H9 (cell line): ENCODE measurements at regions not wholly inside any gene's neighbourhood (a gene's known extent, or its start where the extent isn't known, plus 50 kb on each side); places are given as distances from the start of the nearest gene placed in this dataset.

Source experiments
- DNase-seq: peaks from one replicate; pipeline ENCODE4 v3.0.0-alpha.2; 2017
- H2AFZ ChIP-seq: one replicate; pipeline ENCODE4 v1.6.1; 2013; ENCODE audit warnings: mild to moderate bottlenecking, low read length, control low read depth, moderate library complexity
- H2AK5ac ChIP-seq: 2 replicates; pipeline ENCODE4 v1.6.1; 2013; ENCODE audit warnings: low read length, control low read depth, mixed read lengths; ENCODE audit not compliant: insufficient read length
- H2BK120ac ChIP-seq: one replicate; pipeline ENCODE4 v1.6.1; 2013; ENCODE audit warnings: low read depth, mild to moderate bottlenecking, low read length, control low read depth, inconsistent platforms; ENCODE audit not compliant: poor library complexity, severe bottlenecking
- H2BK12ac ChIP-seq: 2 replicates; pipeline ENCODE4 v1.6.1; 2013; ENCODE audit warnings: low read length, control low read depth, mixed read lengths, low read depth; ENCODE audit not compliant: insufficient read length
- H2BK15ac ChIP-seq: 2 replicates; pipeline ENCODE4 v1.6.1; 2013; ENCODE audit warnings: low read depth, low read length, control low read depth
- H2BK20ac ChIP-seq: one replicate; pipeline ENCODE4 v1.6.1; 2013; ENCODE audit warnings: low read depth, mild to moderate bottlenecking, low read length, control low read depth, inconsistent platforms; ENCODE audit not compliant: poor library complexity, severe bottlenecking
- H2BK5ac ChIP-seq: 2 replicates; pipeline ENCODE4 v1.6.1; 2013; ENCODE audit warnings: low read length, control low read depth, mixed read lengths; ENCODE audit not compliant: insufficient read length
- H3K14ac ChIP-seq: 2 replicates; pipeline ENCODE4 v1.6.1; 2013; ENCODE audit warnings: low read length, control low read depth; ENCODE audit not compliant: insufficient read depth
- H3K18ac ChIP-seq: 2 replicates; pipeline ENCODE4 v1.6.1; 2013; ENCODE audit warnings: low read depth, mild to moderate bottlenecking, mixed read lengths, low read length, control low read depth; ENCODE audit not compliant: insufficient read length
- H3K23ac ChIP-seq: 2 replicates; pipeline ENCODE4 v1.6.1; 2013; ENCODE audit warnings: low read length, control low read depth, mixed read lengths, low read depth; ENCODE audit not compliant: insufficient read length
- H3K23me2 ChIP-seq: 2 replicates; pipeline ENCODE4 v1.6.1; 2013; ENCODE audit warnings: low read depth, mild to moderate bottlenecking, mixed read lengths, low read length, control low read depth; ENCODE audit not compliant: insufficient read length, poor library complexity, severe bottlenecking
- H3K27ac ChIP-seq: 2 replicates; pipeline ENCODE4 v1.5.1; 2013; ENCODE audit warnings: low read length, control low read depth, mixed read lengths, low read depth; ENCODE audit not compliant: insufficient read length
- H3K27me3 ChIP-seq: 2 replicates; pipeline ENCODE4 v1.6.1; 2013; ENCODE audit warnings: low read length, control low read depth, inconsistent platforms; ENCODE audit not compliant: insufficient read depth
- H3K4ac ChIP-seq: 2 replicates; pipeline ENCODE4 v1.6.1; 2013; ENCODE audit warnings: low read depth, mild to moderate bottlenecking, control low read depth, inconsistent platforms, low read length, moderate library complexity
- H3K4me1 ChIP-seq: 2 replicates; pipeline ENCODE4 v1.6.1; 2013; ENCODE audit warnings: low read length, control low read depth, inconsistent platforms; ENCODE audit not compliant: insufficient read depth
- H3K4me2 ChIP-seq: 2 replicates; pipeline ENCODE4 v1.6.1; 2013; ENCODE audit warnings: low read length, control low read depth, mixed read lengths; ENCODE audit not compliant: insufficient read length, insufficient read depth
- H3K56ac ChIP-seq: 2 replicates; pipeline ENCODE4 v1.6.1; 2013; ENCODE audit warnings: low read depth, mild to moderate bottlenecking, mixed read lengths, low read length, control low read depth; ENCODE audit not compliant: insufficient read length
- H3K79me1 ChIP-seq: 2 replicates; pipeline ENCODE4 v1.6.1; 2013; ENCODE audit warnings: low read depth, mild to moderate bottlenecking, moderate library complexity, low read length, control low read depth, inconsistent platforms; ENCODE audit not compliant: insufficient read depth, poor library complexity, severe bottlenecking
- H3K79me2 ChIP-seq: 2 replicates; pipeline ENCODE4 v1.6.1; 2013; ENCODE audit warnings: low read length, control low read depth, inconsistent platforms; ENCODE audit not compliant: insufficient read depth
- H3K9ac ChIP-seq: 2 replicates; pipeline ENCODE4 v1.6.1; 2013; ENCODE audit warnings: low read length, control low read depth, mixed read lengths; ENCODE audit not compliant: insufficient read length; ENCODE audit errors: extremely low read depth
- H3K9me3 ChIP-seq: one replicate; pipeline ENCODE4 v1.6.1; 2013; ENCODE audit warnings: low read depth, low read length, inconsistent platforms; ENCODE audit not compliant: control insufficient read depth
- H3T11ph ChIP-seq: one replicate; pipeline ENCODE4 v1.6.1; 2013; ENCODE audit warnings: mild to moderate bottlenecking, low read length, control low read depth, inconsistent platforms
- H4K20me1 ChIP-seq: one replicate; pipeline ENCODE4 v1.6.1; 2013; ENCODE audit not compliant: control insufficient read depth, insufficient read length, insufficient read depth
- H4K5ac ChIP-seq: 2 replicates; pipeline ENCODE4 v1.6.1; 2013; ENCODE audit warnings: low read depth, mild to moderate bottlenecking, mixed read lengths, low read length, control low read depth; ENCODE audit not compliant: insufficient read length
- H4K8ac ChIP-seq: replicated peaks from 2 replicates; pipeline ENCODE4 v1.6.1; 2013; ENCODE audit warnings: low read length, control low read depth, mixed read lengths, low read depth; ENCODE audit not compliant: insufficient read length
- H4K91ac ChIP-seq: 2 replicates; pipeline ENCODE4 v1.6.1; 2013; ENCODE audit warnings: low read depth, mild to moderate bottlenecking, moderate library complexity, mixed read lengths, low read length, control low read depth; ENCODE audit not compliant: insufficient read length
- H3K27ac Mint-ChIP-seq, 3 experiments: 2 replicates in 2 of 3; 3 replicates in 1 of 3; pipeline ENCODE4 v1.8.0; 2020 to 2021; ENCODE audit warnings: mixed read lengths in 3 of 3, mild to moderate bottlenecking in 1 of 3, moderate library complexity in 1 of 3
- H3K27me3 Mint-ChIP-seq: 2 replicates; pipeline ENCODE4 v1.8.0; 2021; ENCODE audit warnings: low read depth, mild to moderate bottlenecking, moderate library complexity, mixed read lengths
- H3K36me3 Mint-ChIP-seq, 3 experiments: 2 replicates in 2 of 3; 3 replicates in 1 of 3; pipeline ENCODE4 v1.8.0; 2020 to 2021; ENCODE audit warnings: low read depth in 3 of 3, mixed read lengths in 3 of 3; ENCODE audit not compliant: insufficient read depth in 1 of 3
- H3K4me1 Mint-ChIP-seq, 2 experiments: 2 replicates each; pipeline ENCODE4 v1.8.0; 2020; ENCODE audit warnings: mixed read lengths in 2 of 2
- H3K4me3 Mint-ChIP-seq, 2 experiments: 2 replicates in 1 of 2; 3 replicates in 1 of 2; pipeline ENCODE4 v1.8.0; 2020 to 2021; ENCODE audit warnings: mild to moderate bottlenecking in 2 of 2, mixed read lengths in 2 of 2, moderate library complexity in 1 of 2
- H3K9me3 Mint-ChIP-seq, 2 experiments: 2 replicates in 1 of 2; 3 replicates in 1 of 2; pipeline ENCODE4 v1.8.0; 2020; ENCODE audit warnings: mild to moderate bottlenecking in 2 of 2, mixed read lengths in 2 of 2, moderate library complexity in 1 of 2
- WGBS: extraction: QIAGEN DNeasy Blood & Tissue Kit; methylation state at CpG from one replicate; pipeline ENCODE4 v1.1.7; 2013; ENCODE audit warnings: missing lambda C conversion rate, low lambda C conversion rate, mixed read lengths; ENCODE audit not compliant: insufficient read length; ENCODE audit errors: extremely low coverage; 5-methylcytosine and 5-hydroxymethylcytosine counted together
- TF ChIP-seq, protein P1 (sequence below): fragments of 200-600 bp; sonication (generic); conservative IDR thresholded peaks from 3 replicates; pipeline ENCODE4 v1.8.0; 2021; ENCODE audit warnings: antibody characterized with exemption, mild to moderate bottlenecking

DNA sequence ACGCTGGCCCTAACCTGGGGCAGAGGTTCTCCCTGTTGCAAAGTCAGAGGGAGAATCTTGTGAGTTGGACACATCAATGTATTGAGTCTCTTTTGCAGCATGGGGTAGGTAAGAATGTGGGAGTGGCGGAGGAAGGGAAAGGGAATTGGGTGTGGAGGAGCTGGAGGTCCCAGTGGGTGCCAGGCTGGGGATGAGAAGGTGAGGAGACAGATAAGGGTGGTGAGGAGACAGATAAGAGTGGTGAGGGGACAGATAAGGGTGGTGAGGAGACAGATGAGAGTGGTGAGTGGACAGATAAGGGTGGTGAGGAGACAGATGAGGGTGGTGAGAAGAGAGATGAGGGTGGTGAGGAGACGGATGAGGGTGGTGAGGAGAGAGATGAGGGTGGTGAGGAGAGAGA is 72.9 kb upstream of the SFSWAP start:
- no peak overlapping the region for H3K27ac ChIP-seq
- DNase-seq, result no peak
- H3K14ac ChIP-seq, result no peak overlapping the region; the same call in 1 of the 2 replicates
- no peaks in the 10 kb centered on the region; the same call in 1 of the 2 replicates for H3K4me1 ChIP-seq
- H2BK15ac ChIP-seq, result no peak overlapping the region
- peaks cover 11% of the 10 kb centered on the region for H3K27me3 Mint-ChIP-seq
- H3K27me3 ChIP-seq, result no peaks in the 10 kb centered on the region
- no peak overlapping the region for H3K9ac ChIP-seq
- H2AK5ac ChIP-seq, result no peak overlapping the region
- H2BK5ac ChIP-seq, result no peak overlapping the region
- no peak overlapping the region for H2AFZ ChIP-seq
- no peak overlapping the region for H3K4me3 Mint-ChIP-seq
- H2BK20ac ChIP-seq, result no peak overlapping the region
- H4K5ac ChIP-seq, result no peak overlapping the region
- TF ChIP-seq, protein P1, sequence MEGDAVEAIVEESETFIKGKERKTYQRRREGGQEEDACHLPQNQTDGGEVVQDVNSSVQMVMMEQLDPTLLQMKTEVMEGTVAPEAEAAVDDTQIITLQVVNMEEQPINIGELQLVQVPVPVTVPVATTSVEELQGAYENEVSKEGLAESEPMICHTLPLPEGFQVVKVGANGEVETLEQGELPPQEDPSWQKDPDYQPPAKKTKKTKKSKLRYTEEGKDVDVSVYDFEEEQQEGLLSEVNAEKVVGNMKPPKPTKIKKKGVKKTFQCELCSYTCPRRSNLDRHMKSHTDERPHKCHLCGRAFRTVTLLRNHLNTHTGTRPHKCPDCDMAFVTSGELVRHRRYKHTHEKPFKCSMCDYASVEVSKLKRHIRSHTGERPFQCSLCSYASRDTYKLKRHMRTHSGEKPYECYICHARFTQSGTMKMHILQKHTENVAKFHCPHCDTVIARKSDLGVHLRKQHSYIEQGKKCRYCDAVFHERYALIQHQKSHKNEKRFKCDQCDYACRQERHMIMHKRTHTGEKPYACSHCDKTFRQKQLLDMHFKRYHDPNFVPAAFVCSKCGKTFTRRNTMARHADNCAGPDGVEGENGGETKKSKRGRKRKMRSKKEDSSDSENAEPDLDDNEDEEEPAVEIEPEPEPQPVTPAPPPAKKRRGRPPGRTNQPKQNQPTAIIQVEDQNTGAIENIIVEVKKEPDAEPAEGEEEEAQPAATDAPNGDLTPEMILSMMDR, result no peak
- no peak overlapping the region for H3T11ph ChIP-seq
- no peaks in the 10 kb centered on the region; a peak in 2 of 7 replicates for H3K36me3 Mint-ChIP-seq
- H3K9me3 Mint-ChIP-seq, result no peaks in the 10 kb centered on the region; a peak in 4 of 5 replicates
- H3K23ac ChIP-seq, result no peak overlapping the region
- H3K9me3 ChIP-seq, result no peaks in the 10 kb centered on the region
- no peak overlapping the region for H4K91ac ChIP-seq
- no peak overlapping the region for H3K56ac ChIP-seq
- no peaks in the 10 kb centered on the region for H3K23me2 ChIP-seq
- H3K79me2 ChIP-seq, result no peaks in the 10 kb centered on the region
- no peak overlapping the region for H2BK12ac ChIP-seq
- no peak overlapping the region for H2BK120ac ChIP-seq
- no peak overlapping the region; a peak in 1 of 7 replicates for H3K27ac Mint-ChIP-seq
- H3K4me1 Mint-ChIP-seq, result peaks cover 5 to 14% of the 10 kb centered on the region in 2 experiments
- no peak overlapping the region for H4K8ac ChIP-seq
- WGBS, result 100% methylated on average over 1 of the region's 3 CpGs
- H3K4ac ChIP-seq, result no peak overlapping the region
- no peaks in the 10 kb centered on the region for H4K20me1 ChIP-seq
- H3K79me1 ChIP-seq, result no peaks in the 10 kb centered on the region
- H3K18ac ChIP-seq, result no peak overlapping the region
- H3K4me2 ChIP-seq, result no peak overlapping the region
